A549 (cell line): ENCODE measurements at regions not wholly inside any gene's neighbourhood (a gene's known extent, or its start where the extent isn't known, plus 50 kb on each side); places are given as distances from the start of the nearest gene placed in this dataset.

Source experiments
- ATAC-seq, 2 experiments: fragments of 200-7000 bp in 1 of 2; fragments of >200 bp in 1 of 2; cut with Nextera tagmentation in 1 of 2; cut with Tn5 transposase in 1 of 2; 3 replicates each; pipeline versions ENCODE4 v1.8.0 to v1.9.1; 2018 to 2020; ENCODE audit warnings: mild to moderate bottlenecking in 1 of 2, moderate library complexity in 1 of 2
- CTCF ChIA-PET: fragments of 300-600 bp; sonication (Branson Sonifier 250); formaldehyde crosslinking; extraction: SDS; loops from one replicate; lab custom pipeline; 2021; ENCODE audit warnings: antibody characterized with exemption, inconsistent platforms; lab: Yijun Ruan, JAX
- POLR2A ChIA-PET: fragments of 350-600 bp; formaldehyde crosslinking; extraction: SDS; loops from one replicate; lab custom pipeline; 2021; ENCODE audit warnings: antibody characterized with exemption, inconsistent platforms; lab: Yijun Ruan, JAX
- DNase-seq, 2 experiments: peaks; one replicate each; pipeline versions ENCODE4 v3.0.0 to v3.0.0-alpha.2; 2011 to 2016; ENCODE audit warnings: low read depth in 1 of 2, low spot score in 1 of 2
- FAIRE-seq: peaks from 2 replicates; lab custom pipeline; 2011; peaks lifted over from hg19 to GRCh38; lab: Jason Lieb, UNC
- H3K27ac ChIP-seq, 2 experiments: fragments of >200 bp; sonication (Bioruptor Twin); formaldehyde crosslinking; 3 replicates each; pipeline ENCODE4 v1.5.1; 2016 to 2017
- H3K4me1 ChIP-seq: fragments of >200 bp; sonication (Bioruptor Twin); formaldehyde crosslinking; 3 replicates; pipeline ENCODE4 v1.6.1; 2016
- H3K4me2 ChIP-seq: fragments of >200 bp; sonication (Bioruptor Twin); formaldehyde crosslinking; 3 replicates; pipeline ENCODE4 v1.6.1; 2016
- H3K4me3 ChIP-seq: fragments of >200 bp; sonication (Bioruptor Twin); formaldehyde crosslinking; 3 replicates; pipeline ENCODE4 v1.5.1; 2016
- H3K9me3 ChIP-seq: fragments of >200 bp; sonication (Bioruptor Twin); formaldehyde crosslinking; 3 replicates; pipeline ENCODE4 v1.6.1; 2016
- CBX8 ChIP-seq: fragments of 200-600 bp; sonication (generic); IDR thresholded peaks from 2 replicates; pipeline ENCODE4 v1.6.1; 2016
- EHF ChIP-seq: fragments of 250-450 bp; sonication (Bioruptor Pico); IDR thresholded peaks from 2 replicates; pipeline ENCODE4 v1.5.0; 2020; ENCODE audit warnings: mild to moderate bottlenecking
- ESRRA ChIP-seq: fragments of 150-350 bp; IDR thresholded peaks from 2 replicates; pipeline ENCODE4 v1.6.1; 2014; ENCODE audit warnings: mild to moderate bottlenecking, low read length, borderline replicate concordance
- FOSL2 ChIP-seq, 2 experiments: fragments of 450-650 bp in 1 of 2; fragments of >200 bp in 1 of 2; sonication (Bioruptor Twin) in 1 of 2; formaldehyde crosslinking; IDR thresholded peaks; 2 replicates each; pipeline versions ENCODE4 v1.5.0 to v1.6.1; 2016 to 2020; ENCODE audit warnings: mild to moderate bottlenecking in 1 of 2, moderate library complexity in 1 of 2
- GATA3 ChIP-seq: IDR thresholded peaks from 2 replicates; pipeline ENCODE4 v1.6.1; 2012; ENCODE audit warnings: borderline replicate concordance
- HEYL ChIP-seq: fragments of 250-450 bp; sonication (Bioruptor Pico); IDR thresholded peaks from 2 replicates; pipeline ENCODE4 v1.8.0; 2021; ENCODE audit warnings: mild to moderate bottlenecking, moderate library complexity
- HOXA7 ChIP-seq: fragments of 250-450 bp; sonication (Bioruptor Pico); IDR thresholded peaks from 2 replicates; pipeline ENCODE4 v1.5.0; 2020; ENCODE audit warnings: mild to moderate bottlenecking, moderate library complexity
- HOXB13 ChIP-seq: fragments of 250-450 bp; sonication (Bioruptor Pico); IDR thresholded peaks from 2 replicates; pipeline ENCODE4 v1.5.0; 2020; ENCODE audit warnings: low read depth, mild to moderate bottlenecking, moderate library complexity
- HOXB5 ChIP-seq: fragments of 250-450 bp; sonication (Bioruptor Pico); IDR thresholded peaks from 2 replicates; pipeline ENCODE4 v1.5.0; 2020; ENCODE audit warnings: mild to moderate bottlenecking, moderate library complexity
- JUNB ChIP-seq: fragments of >200 bp; sonication (Bioruptor Twin); formaldehyde crosslinking; IDR thresholded peaks from 2 replicates; pipeline ENCODE4 v1.6.1; 2016
- KDM5A ChIP-seq: fragments of 200-600 bp; sonication (generic); IDR thresholded peaks from 2 replicates; pipeline ENCODE4 v1.6.1; 2016; ENCODE audit warnings: antibody characterized with exemption, mild to moderate bottlenecking
- NPAS2 ChIP-seq: fragments of 250-450 bp; sonication (Bioruptor Pico); IDR thresholded peaks from 2 replicates; pipeline ENCODE4 v1.8.0; 2022; ENCODE audit warnings: mild to moderate bottlenecking, moderate library complexity, borderline replicate concordance
- POLR2A ChIP-seq: IDR thresholded peaks from 2 replicates; pipeline ENCODE4 v1.6.1; 2012; ENCODE audit warnings: mild to moderate bottlenecking, low read length
- POLR2AphosphoS2 ChIP-seq: conservative IDR thresholded peaks from 2 replicates; pipeline ENCODE4 v1.6.1; 2012; ENCODE audit warnings: low read length, improper control_type of control experiment, inconsistent platforms
- SMC3 ChIP-seq: fragments of >200 bp; sonication (Bioruptor Twin); formaldehyde crosslinking; IDR thresholded peaks from 3 replicates; pipeline ENCODE4 v1.6.1; 2018; ENCODE audit warnings: inconsistent platforms
- SREBF2 ChIP-seq: fragments of 450-650 bp; IDR thresholded peaks from 2 replicates; pipeline ENCODE4 v1.6.1; 2014; ENCODE audit warnings: mild to moderate bottlenecking, moderate library complexity
- ZFP36 ChIP-seq: fragments of 450-650 bp; IDR thresholded peaks from 2 replicates; pipeline ENCODE4 v1.6.1; 2014; ENCODE audit warnings: borderline replicate concordance; ENCODE audit not compliant: partially characterized antibody
- ZNF302 ChIP-seq: fragments of 250-450 bp; sonication (Bioruptor Pico); IDR thresholded peaks from 2 replicates; pipeline ENCODE4 v1.9.0; 2021; ENCODE audit warnings: inconsistent platforms, mild to moderate bottlenecking, moderate library complexity
- WGBS: methylation state at CpG from one replicate; pipeline ENCODE4 v1.1.6; 2017; ENCODE audit errors: missing lambda C conversion rate; 5-methylcytosine and 5-hydroxymethylcytosine counted together
- TF ChIP-seq, protein P1 (sequence below): IDR thresholded peaks from 2 replicates; pipeline ENCODE4 v1.6.1; 2012; ENCODE audit warnings: low read depth, borderline replicate concordance
- TF ChIP-seq, protein P2 (sequence below): fragments of 250-450 bp; sonication (Bioruptor Pico); IDR thresholded peaks from 2 replicates; pipeline ENCODE4 v1.5.0; 2020; ENCODE audit warnings: low read depth, mild to moderate bottlenecking, moderate library complexity
- TF ChIP-seq, protein P3 (sequence below): IDR thresholded peaks from 2 replicates; pipeline ENCODE4 v1.6.1; 2012
- TF ChIP-seq, protein P4 (sequence below): IDR thresholded peaks from 2 replicates; pipeline ENCODE4 v1.6.1; 2012
- TF ChIP-seq, protein P5 (sequence below): fragments of >200 bp; sonication (Bioruptor Twin); formaldehyde crosslinking; IDR thresholded peaks from 3 replicates; pipeline ENCODE4 v1.6.1; 2016

DNA sequence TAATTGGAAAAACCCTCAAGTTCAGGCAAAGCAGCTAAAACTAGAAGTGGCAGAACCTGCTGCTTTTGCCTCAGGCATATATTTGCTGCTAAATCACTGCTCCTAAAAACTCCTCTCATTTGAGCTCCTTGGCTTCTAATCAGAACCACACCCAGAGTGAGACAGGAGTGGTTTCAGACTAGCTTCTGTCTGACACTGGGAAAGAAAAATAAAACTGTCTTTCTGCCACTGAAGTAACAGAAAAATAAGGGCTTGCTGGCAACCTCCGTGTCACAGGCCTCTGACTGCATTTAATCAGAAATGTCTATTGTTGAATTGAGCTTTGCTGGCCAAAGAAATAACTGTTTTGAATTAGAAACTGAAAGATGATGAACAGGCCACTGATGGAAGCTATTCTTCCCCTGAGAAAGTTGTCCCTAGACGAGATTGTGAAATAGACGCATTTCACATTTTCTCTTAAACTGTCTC is 52.1 kb upstream of the RAP2C start:
- H3K4me1 ChIP-seq = no peaks in the 10 kb centered on the region
- H3K9me3 ChIP-seq = no peaks in the 10 kb centered on the region
- CTCF ChIA-PET = interaction anchor here (1.9 kb wide), 1 partner anchor 21 kb away, joined by 5 read pairs; no protein-coding TSS in a partner anchor
- no peak overlapping the region for H3K4me2 ChIP-seq
- H3K4me3 ChIP-seq = no peak overlapping the region
- H3K27ac ChIP-seq = no peak overlapping the region
- FAIRE-seq (no peak), ATAC-seq (no peak), DNase-seq (no peak)
- TF ChIP-seq, protein P1, sequence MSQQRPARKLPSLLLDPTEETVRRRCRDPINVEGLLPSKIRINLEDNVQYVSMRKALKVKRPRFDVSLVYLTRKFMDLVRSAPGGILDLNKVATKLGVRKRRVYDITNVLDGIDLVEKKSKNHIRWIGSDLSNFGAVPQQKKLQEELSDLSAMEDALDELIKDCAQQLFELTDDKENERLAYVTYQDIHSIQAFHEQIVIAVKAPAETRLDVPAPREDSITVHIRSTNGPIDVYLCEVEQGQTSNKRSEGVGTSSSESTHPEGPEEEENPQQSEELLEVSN = no peak
- no peak for TF ChIP-seq EHF (CRISPR knock-in tag)
- TF ChIP-seq HOXB5 (CRISPR knock-in tag) = no peak
- TF ChIP-seq, protein P2, sequence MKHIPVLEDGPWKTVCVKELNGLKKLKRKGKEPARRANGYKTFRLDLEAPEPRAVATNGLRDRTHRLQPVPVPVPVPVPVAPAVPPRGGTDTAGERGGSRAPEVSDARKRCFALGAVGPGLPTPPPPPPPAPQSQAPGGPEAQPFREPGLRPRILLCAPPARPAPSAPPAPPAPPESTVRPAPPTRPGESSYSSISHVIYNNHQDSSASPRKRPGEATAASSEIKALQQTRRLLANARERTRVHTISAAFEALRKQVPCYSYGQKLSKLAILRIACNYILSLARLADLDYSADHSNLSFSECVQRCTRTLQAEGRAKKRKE (CRISPR knock-in tag) = no peak
- no peak for TF ChIP-seq FOSL2 (IDR thresholded peaks at IDR 0.05)
- TF ChIP-seq FOSL2 (CRISPR knock-in tag; IDR thresholded peaks at IDR 0.05) = no peak
- no peak for TF ChIP-seq POLR2AphosphoS2
- no peak for TF ChIP-seq JUNB
- no peak for TF ChIP-seq CBX8
- TF ChIP-seq HOXB13 (CRISPR knock-in tag) = no peak
- no peak for TF ChIP-seq ESRRA
- 47% methylated on average over 3 of the region's 3 CpGs for whole genome bisulfite sequencing
- POLR2A ChIA-PET = no interaction called here

DNA sequence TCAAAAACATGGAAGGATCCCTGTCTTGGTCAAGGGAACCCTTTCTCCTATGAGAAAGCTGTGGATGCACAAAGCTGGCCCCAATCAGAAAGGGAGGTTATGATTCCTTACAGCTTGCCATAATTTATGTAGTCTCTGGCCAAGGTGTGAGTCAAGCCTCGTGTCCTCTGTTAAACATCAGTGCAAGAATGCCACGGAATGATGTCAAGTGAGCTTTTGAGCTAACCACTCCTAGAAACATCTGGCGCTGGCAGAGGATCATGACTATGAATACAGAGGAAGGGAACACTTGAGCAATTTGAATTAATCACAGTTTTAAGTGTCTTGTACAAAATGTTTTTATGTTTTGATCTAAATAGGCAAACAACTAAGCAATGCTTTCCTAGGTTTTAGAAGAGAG is 51.5 kb upstream of the RAP2C start:
- no peak for DNase-seq
- POLR2A ChIA-PET = no interaction called here
- H3K4me3 ChIP-seq = no peak overlapping the region
- no peak for TF ChIP-seq FOSL2 (IDR thresholded peaks at IDR 0.05)
- TF ChIP-seq FOSL2 (CRISPR knock-in tag; IDR thresholded peaks at IDR 0.05) = no peak
- no peak for TF ChIP-seq HEYL (CRISPR knock-in tag)
- TF ChIP-seq ZFP36 = no peak
- no peak for TF ChIP-seq POLR2A
- no peak for TF ChIP-seq HOXA7 (CRISPR knock-in tag)
- TF ChIP-seq, protein P3, sequence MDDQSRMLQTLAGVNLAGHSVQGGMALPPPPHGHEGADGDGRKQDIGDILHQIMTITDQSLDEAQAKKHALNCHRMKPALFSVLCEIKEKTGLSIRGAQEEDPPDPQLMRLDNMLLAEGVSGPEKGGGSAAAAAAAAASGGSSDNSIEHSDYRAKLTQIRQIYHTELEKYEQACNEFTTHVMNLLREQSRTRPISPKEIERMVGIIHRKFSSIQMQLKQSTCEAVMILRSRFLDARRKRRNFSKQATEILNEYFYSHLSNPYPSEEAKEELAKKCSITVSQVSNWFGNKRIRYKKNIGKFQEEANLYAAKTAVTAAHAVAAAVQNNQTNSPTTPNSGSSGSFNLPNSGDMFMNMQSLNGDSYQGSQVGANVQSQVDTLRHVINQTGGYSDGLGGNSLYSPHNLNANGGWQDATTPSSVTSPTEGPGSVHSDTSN = no peak
- TF ChIP-seq, protein P4, sequence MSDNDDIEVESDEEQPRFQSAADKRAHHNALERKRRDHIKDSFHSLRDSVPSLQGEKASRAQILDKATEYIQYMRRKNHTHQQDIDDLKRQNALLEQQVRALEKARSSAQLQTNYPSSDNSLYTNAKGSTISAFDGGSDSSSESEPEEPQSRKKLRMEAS = no peak
- TF ChIP-seq POLR2AphosphoS2 = no peak
- TF ChIP-seq SREBF2 = no peak
- no peak for TF ChIP-seq NPAS2 (CRISPR knock-in tag)
- TF ChIP-seq, protein P5, sequence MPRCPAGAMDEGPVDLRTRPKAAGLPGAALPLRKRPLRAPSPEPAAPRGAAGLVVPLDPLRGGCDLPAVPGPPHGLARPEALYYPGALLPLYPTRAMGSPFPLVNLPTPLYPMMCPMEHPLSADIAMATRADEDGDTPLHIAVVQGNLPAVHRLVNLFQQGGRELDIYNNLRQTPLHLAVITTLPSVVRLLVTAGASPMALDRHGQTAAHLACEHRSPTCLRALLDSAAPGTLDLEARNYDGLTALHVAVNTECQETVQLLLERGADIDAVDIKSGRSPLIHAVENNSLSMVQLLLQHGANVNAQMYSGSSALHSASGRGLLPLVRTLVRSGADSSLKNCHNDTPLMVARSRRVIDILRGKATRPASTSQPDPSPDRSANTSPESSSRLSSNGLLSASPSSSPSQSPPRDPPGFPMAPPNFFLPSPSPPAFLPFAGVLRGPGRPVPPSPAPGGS = no peak
- no peak for TF ChIP-seq SMC3
- TF ChIP-seq ZNF302 (CRISPR knock-in tag) = no peak
- no peak for TF ChIP-seq KDM5A
- no peak for TF ChIP-seq JUNB
- no peak for TF ChIP-seq GATA3
- TF ChIP-seq, protein P1 = no peak
- no peak overlapping the region for H3K27ac ChIP-seq
- CTCF ChIA-PET = interaction anchor here (1.9 kb wide), 1 partner anchor 22 kb away, joined by 5 read pairs; no protein-coding TSS in a partner anchor
- H3K4me2 ChIP-seq = no peak overlapping the region
- no peaks in the 10 kb centered on the region for H3K4me1 ChIP-seq
- no peak for FAIRE-seq
- no peaks in the 10 kb centered on the region for H3K9me3 ChIP-seq
- ATAC-seq = no peak
- WGBS = 25% methylated on average over 3 of the region's 3 CpGs
